Loucy (cell line): ENCODE measurements at regions not wholly inside any gene's neighbourhood (a gene's known extent, or its start where the extent isn't known, plus 50 kb on each side); places are given as distances from the start of the nearest gene placed in this dataset.

Experiments
- H2AFZ ChIP-seq: fragments of 200-600 bp; sonication (generic); 2 replicates; pipeline ENCODE4 v1.6.0; 2016; ENCODE audit warnings: antibody characterized with exemption, mild to moderate bottlenecking, low read length, moderate library complexity
- H3F3A ChIP-seq: fragments of 200-600 bp; 2 replicates; pipeline ENCODE4 v1.6.0; 2016; ENCODE audit warnings: antibody characterized with exemption, low read depth, mild to moderate bottlenecking
- H3K27me3 ChIP-seq: fragments of 200-600 bp; sonication (generic); 2 replicates; pipeline ENCODE4 v1.6.1; 2014; ENCODE audit warnings: low read length, mild to moderate bottlenecking; ENCODE audit not compliant: insufficient read depth, poor library complexity, severe bottlenecking
- H3K36me3 ChIP-seq: fragments of 200-600 bp; sonication (generic); 2 replicates; pipeline ENCODE4 v1.6.1; 2016; ENCODE audit warnings: low read length; ENCODE audit not compliant: insufficient read depth
- H3K4me1 ChIP-seq: fragments of 200-600 bp; sonication (generic); 2 replicates; pipeline ENCODE4 v1.5.1; 2014; ENCODE audit warnings: low read length, mild to moderate bottlenecking; ENCODE audit not compliant: insufficient read depth, poor library complexity, severe bottlenecking
- H3K4me2 ChIP-seq: fragments of 200-600 bp; sonication (generic); 2 replicates; pipeline ENCODE4 v1.6.0; 2014; ENCODE audit warnings: antibody characterized with exemption, low read length, low read depth, mild to moderate bottlenecking; ENCODE audit not compliant: poor library complexity, severe bottlenecking
- H3K4me3 ChIP-seq: fragments of 200-600 bp; sonication (generic); 2 replicates; pipeline ENCODE4 v1.5.1; 2014; ENCODE audit warnings: low read length, mild to moderate bottlenecking, mixed read lengths; ENCODE audit not compliant: poor library complexity, severe bottlenecking
- H3K79me2 ChIP-seq: fragments of 200-600 bp; sonication (generic); 2 replicates; pipeline ENCODE4 v1.6.1; 2014; ENCODE audit warnings: low read length; ENCODE audit not compliant: insufficient read depth
- H3K9ac ChIP-seq: fragments of 200-600 bp; sonication (generic); 2 replicates; pipeline ENCODE4 v1.6.0; 2014; ENCODE audit warnings: mild to moderate bottlenecking, low read depth, low read length, moderate library complexity; ENCODE audit not compliant: poor library complexity, severe bottlenecking
- H3K9me2 ChIP-seq: fragments of 200-600 bp; sonication (generic); replicated peaks from 2 replicates; pipeline ENCODE4 v1.6.1; 2016; ENCODE audit warnings: low read depth, low read length, mixed read lengths
- H3K9me3 ChIP-seq: fragments of 200-600 bp; sonication (generic); 2 replicates; pipeline ENCODE4 v1.6.1; 2014; ENCODE audit warnings: mild to moderate bottlenecking, antibody characterized with exemption, low read length, low read depth; ENCODE audit not compliant: insufficient read depth
- H4K20me1 ChIP-seq: fragments of 200-600 bp; sonication (generic); 2 replicates; pipeline ENCODE4 v1.6.0; 2014; ENCODE audit warnings: antibody characterized with exemption, low read length, mild to moderate bottlenecking; ENCODE audit not compliant: insufficient read depth, poor library complexity, severe bottlenecking
- EZH2phosphoT487 ChIP-seq: fragments of 200-600 bp; IDR thresholded peaks from 2 replicates; pipeline ENCODE4 v1.6.1; 2018; ENCODE audit warnings: antibody characterized with exemption, mild to moderate bottlenecking, moderate library complexity, borderline replicate concordance
- TF ChIP-seq, protein P1 (sequence below): fragments of 200-600 bp; sonication (generic); conservative IDR thresholded peaks from 2 replicates; pipeline ENCODE4 v1.5.1; 2014; ENCODE audit warnings: mild to moderate bottlenecking, antibody characterized with exemption, low read length

DNA sequence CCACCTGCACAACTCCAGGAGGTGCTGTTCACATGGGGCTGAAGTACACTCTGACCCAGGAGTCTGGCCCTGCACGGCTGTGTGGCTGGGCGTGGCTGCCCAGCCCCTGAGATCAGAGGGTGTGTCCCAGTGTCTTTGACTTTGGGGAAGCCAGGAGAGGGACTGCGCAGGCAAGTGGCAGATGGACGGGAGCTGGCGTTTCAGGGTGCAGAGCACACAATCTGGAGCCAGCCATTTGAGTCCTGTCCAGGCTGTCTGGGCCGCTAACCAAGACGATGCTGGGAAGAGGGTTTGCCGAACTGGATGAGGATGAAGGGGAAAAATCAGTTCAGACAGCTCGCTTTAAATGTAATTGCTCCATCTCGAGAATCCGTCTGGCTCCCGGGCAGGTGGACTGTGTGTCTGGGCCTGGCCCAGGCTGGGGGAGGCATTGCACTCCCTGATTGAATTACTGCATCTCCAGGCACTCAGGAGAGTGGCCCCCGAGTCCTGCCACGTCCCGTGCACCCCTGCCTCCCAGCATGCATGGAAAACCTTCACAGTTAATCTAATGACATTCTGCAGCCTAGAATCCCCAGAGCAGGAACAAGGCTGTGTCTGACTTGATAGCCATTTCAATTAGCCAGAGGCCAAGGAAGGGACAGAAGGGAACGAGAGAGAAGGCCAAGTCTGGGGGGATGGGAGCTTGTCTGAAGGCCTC, 120.8 kb upstream of the NANOS1 start:
- H3K4me2 ChIP-seq = no peak overlapping the region
- H2AFZ ChIP-seq = no peak overlapping the region
- no peaks in the 10 kb centered on the region for H4K20me1 ChIP-seq
- H3K36me3 ChIP-seq = no peaks in the 10 kb centered on the region
- TF ChIP-seq EZH2phosphoT487 = no peak
- no peaks in the 10 kb centered on the region for H3K27me3 ChIP-seq
- no peak overlapping the region for H3K4me3 ChIP-seq
- no peaks in the 10 kb centered on the region for H3K4me1 ChIP-seq
- no peaks in the 10 kb centered on the region for H3K9me3 ChIP-seq
- H3K9me2 ChIP-seq = no peaks in the 10 kb centered on the region
- no peaks in the 10 kb centered on the region for H3K79me2 ChIP-seq
- H3F3A ChIP-seq = no peaks in the 10 kb centered on the region
- no peak overlapping the region for H3K9ac ChIP-seq

DNA sequence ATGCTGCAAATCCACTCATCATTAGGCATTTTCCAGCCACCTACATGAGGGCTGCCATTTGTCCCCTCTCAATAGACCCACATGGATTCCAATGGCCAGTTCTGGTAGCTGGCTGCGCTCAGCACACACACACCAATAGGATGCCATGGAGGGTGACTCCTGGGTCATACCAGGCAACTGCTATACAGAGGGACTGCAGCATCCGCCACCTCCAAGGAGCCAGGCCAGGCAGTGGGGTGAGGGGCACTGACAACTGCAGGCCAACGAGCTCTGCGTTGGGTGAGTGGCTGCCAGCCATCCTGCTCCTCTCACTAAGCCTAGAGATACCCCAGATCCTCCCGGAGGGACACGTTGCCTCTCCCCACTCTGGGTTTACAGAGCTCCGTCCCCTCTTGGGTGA, 118.8 kb upstream of the NANOS1 start:
- Histone ChIP-seq H2AFZ (no peak overlapping the region), H3K79me2 (no peaks in the 10 kb centered on the region), H3K9me3 (no peaks in the 10 kb centered on the region), H3F3A (no peaks in the 10 kb centered on the region), H3K9me2 (no peaks in the 10 kb centered on the region), H3K36me3 (no peaks in the 10 kb centered on the region), H3K4me2 (no peak overlapping the region), H3K27me3 (no peaks in the 10 kb centered on the region), H4K20me1 (no peaks in the 10 kb centered on the region), H3K9ac (no peak overlapping the region), H3K4me3 (no peak overlapping the region), H3K4me1 (no peaks in the 10 kb centered on the region)
- TF ChIP-seq, protein P1, sequence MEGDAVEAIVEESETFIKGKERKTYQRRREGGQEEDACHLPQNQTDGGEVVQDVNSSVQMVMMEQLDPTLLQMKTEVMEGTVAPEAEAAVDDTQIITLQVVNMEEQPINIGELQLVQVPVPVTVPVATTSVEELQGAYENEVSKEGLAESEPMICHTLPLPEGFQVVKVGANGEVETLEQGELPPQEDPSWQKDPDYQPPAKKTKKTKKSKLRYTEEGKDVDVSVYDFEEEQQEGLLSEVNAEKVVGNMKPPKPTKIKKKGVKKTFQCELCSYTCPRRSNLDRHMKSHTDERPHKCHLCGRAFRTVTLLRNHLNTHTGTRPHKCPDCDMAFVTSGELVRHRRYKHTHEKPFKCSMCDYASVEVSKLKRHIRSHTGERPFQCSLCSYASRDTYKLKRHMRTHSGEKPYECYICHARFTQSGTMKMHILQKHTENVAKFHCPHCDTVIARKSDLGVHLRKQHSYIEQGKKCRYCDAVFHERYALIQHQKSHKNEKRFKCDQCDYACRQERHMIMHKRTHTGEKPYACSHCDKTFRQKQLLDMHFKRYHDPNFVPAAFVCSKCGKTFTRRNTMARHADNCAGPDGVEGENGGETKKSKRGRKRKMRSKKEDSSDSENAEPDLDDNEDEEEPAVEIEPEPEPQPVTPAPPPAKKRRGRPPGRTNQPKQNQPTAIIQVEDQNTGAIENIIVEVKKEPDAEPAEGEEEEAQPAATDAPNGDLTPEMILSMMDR = no peak
- TF ChIP-seq EZH2phosphoT487 = no peak

DNA sequence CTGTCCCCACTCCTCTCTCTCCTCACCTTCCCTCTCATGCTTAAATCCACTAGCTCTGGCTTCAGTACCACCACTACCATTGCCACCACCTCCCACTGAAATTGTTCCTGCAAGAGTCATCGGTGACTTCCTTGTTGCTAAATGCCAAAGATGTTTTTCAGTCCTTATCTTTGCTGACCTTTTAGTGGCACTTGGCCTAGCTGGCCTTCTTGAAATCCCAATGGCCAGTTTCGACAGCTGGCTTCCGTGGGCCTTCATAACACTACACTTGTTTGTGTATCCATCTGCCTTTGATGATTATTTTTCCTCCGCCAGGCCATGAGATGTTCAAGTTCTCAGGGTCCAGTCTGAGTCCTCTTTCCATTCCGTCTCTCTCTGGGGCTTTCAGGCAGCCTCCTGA, 118.2 kb upstream of the NANOS1 start:
- H3K9me3 ChIP-seq = no peaks in the 10 kb centered on the region
- no peaks in the 10 kb centered on the region for H3K9me2 ChIP-seq
- H3K4me2 ChIP-seq = no peak overlapping the region
- no peaks in the 10 kb centered on the region for H4K20me1 ChIP-seq
- no peak overlapping the region for H3K9ac ChIP-seq
- no peaks in the 10 kb centered on the region for H3K79me2 ChIP-seq
- H3K4me3 ChIP-seq = no peak overlapping the region
- H3K27me3 ChIP-seq = no peaks in the 10 kb centered on the region
- H2AFZ ChIP-seq = no peak overlapping the region
- H3F3A ChIP-seq = no peaks in the 10 kb centered on the region
- no peaks in the 10 kb centered on the region for H3K36me3 ChIP-seq
- no peaks in the 10 kb centered on the region for H3K4me1 ChIP-seq
- TF ChIP-seq EZH2phosphoT487 = no peak
- TF ChIP-seq, protein P1 = no peak

DNA sequence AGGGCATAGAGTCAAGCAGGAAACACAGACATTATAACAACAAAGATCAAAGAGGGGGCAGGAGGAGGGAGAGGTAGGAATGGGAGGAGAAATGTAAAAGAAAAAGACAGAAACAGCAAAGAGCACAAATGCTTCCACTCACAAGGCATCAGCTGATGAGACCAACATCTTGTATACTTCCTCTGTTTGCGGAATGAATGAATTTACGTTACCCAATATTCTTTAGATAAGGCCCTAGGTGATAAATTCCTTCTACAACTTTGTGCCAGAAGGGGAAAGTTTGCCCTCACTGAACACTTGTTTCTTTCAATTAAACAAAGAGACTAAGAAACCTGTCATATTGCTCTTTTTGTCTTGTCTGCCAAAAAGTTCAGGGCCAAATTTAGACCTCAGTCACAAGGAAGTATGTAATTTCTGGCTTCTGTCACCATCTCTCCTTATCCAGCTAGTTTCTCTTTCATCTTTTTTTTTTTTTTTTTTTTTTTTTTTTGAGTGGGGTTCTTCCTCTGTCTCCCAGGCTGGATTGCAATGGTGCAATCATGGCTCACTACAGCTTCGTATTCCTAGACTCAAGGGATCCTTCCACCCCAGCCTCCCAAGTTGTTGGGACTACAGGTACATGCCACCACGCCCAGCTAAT, 116.4 kb upstream of the NANOS1 start:
- TF ChIP-seq, protein P1 = no peak
- no peak for TF ChIP-seq EZH2phosphoT487
- no peaks in the 10 kb centered on the region for H3K79me2 ChIP-seq
- H3K36me3 ChIP-seq = no peaks in the 10 kb centered on the region
- H4K20me1 ChIP-seq = no peaks in the 10 kb centered on the region
- H3K9me2 ChIP-seq = no peaks in the 10 kb centered on the region
- no peaks in the 10 kb centered on the region for H3F3A ChIP-seq
- no peak overlapping the region for H3K4me3 ChIP-seq
- H3K9ac ChIP-seq = no peak overlapping the region
- no peaks in the 10 kb centered on the region for H3K4me1 ChIP-seq
- no peaks in the 10 kb centered on the region for H3K9me3 ChIP-seq
- no peak overlapping the region for H3K4me2 ChIP-seq
- H3K27me3 ChIP-seq = no peaks in the 10 kb centered on the region
- H2AFZ ChIP-seq = no peak overlapping the region
